Cardiac muscle cell (in vitro differentiated cells and primary cell): ENCODE measurements at regions not wholly inside any gene's neighbourhood (a gene's known extent, or its start where the extent isn't known, plus 50 kb on each side); places are given as distances from the start of the nearest gene placed in this dataset.
"Not testable (repeated sequence)": the region's sequence is repeated elsewhere in the genome, so short reads cannot be mapped to it uniquely, and the experiment has no call there.

Source experiments
- DNase-seq, 2 donors: peaks; one replicate each; pipeline versions ENCODE4 v3.0.0 to v3.0.0-alpha.2; 2010 to 2017; ENCODE audit warnings: low read depth in 1 of 2, low spot score in 1 of 2
- H3K27ac ChIP-seq: fragments of 200-600 bp; sonication (generic); 2 replicates; pipeline ENCODE4 v1.5.1; 2016
- H3K27me3 ChIP-seq: fragments of 200-600 bp; sonication (generic); 2 replicates; pipeline ENCODE4 v1.6.0; 2016; ENCODE audit warnings: control low read depth
- H3K36me3 ChIP-seq: fragments of 200-600 bp; sonication (generic); 2 replicates; pipeline ENCODE4 v1.5.1; 2016; ENCODE audit warnings: control low read depth
- H3K4me1 ChIP-seq: fragments of 200-600 bp; sonication (generic); 2 replicates; pipeline ENCODE4 v1.8.1; 2017; ENCODE audit warnings: low read depth, mild to moderate bottlenecking, mixed run types
- H3K4me3 ChIP-seq: fragments of 200-600 bp; sonication (generic); 2 replicates; pipeline ENCODE4 v1.5.1; 2016; ENCODE audit warnings: mild to moderate bottlenecking
- H3K9me3 ChIP-seq: fragments of 200-600 bp; sonication (generic); 2 replicates; pipeline ENCODE4 v1.5.1; 2017; ENCODE audit warnings: low read depth, mild to moderate bottlenecking, control low read depth
- CTCF ChIP-seq: IDR thresholded peaks from 2 replicates; pipeline ENCODE4 v1.5.1; 2012; ENCODE audit warnings: low read depth, mild to moderate bottlenecking, low read length

- TF ChIP-seq CTCF, result no peak
- no peak overlapping the region for H3K27ac ChIP-seq
- no peaks in the 10 kb centered on the region for H3K4me1 ChIP-seq
- no peak for DNase-seq
- H3K9me3 ChIP-seq, result no peaks in the 10 kb centered on the region
- H3K36me3 ChIP-seq, result no peaks in the 10 kb centered on the region
- H3K27me3 ChIP-seq, result no peaks in the 10 kb centered on the region
- H3K4me3 ChIP-seq, result no peak overlapping the region
Observed at GRCh38 chr6:106858653-106859092, 115.9 kb downstream of the CD24 start.

GRCh38 chr6:106857771-106858652 is 116.5 kb downstream of the CD24 start:
- no peak for DNase-seq
- Histone ChIP-seq H3K27ac (no peak overlapping the region), H3K27me3 (no peaks in the 10 kb centered on the region)

GRCh38 chr6:106857310-106857709 is 117.2 kb downstream of the CD24 start:
- not testable (repeated sequence) for H3K4me1 ChIP-seq, H3K27ac ChIP-seq, H3K27me3 ChIP-seq, H3K4me3 ChIP-seq, DNase-seq, H3K36me3 ChIP-seq, H3K9me3 ChIP-seq

More at GRCh38 chr6:106857771-106858652, 116.5 kb downstream of the CD24 start:
- no peak for TF ChIP-seq CTCF
- H3K36me3 ChIP-seq, result no peaks in the 10 kb centered on the region
- no peaks in the 10 kb centered on the region for H3K9me3 ChIP-seq
- H3K4me3 ChIP-seq, result no peak overlapping the region
- no peaks in the 10 kb centered on the region for H3K4me1 ChIP-seq

- Histone ChIP-seq H3K27me3 (no peaks in the 10 kb centered on the region), H3K4me1 (no peaks in the 10 kb centered on the region), H3K36me3 (no peaks in the 10 kb centered on the region), H3K27ac (no peak overlapping the region), H3K4me3 (no peak overlapping the region), H3K9me3 (no peaks in the 10 kb centered on the region)
- no peak for TF ChIP-seq CTCF
- DNase-seq, result no peak
Observed at GRCh38 chr6:106856227-106856874, 118.2 kb downstream of the CD24 start.

GRCh38 chr6:106855117-106855516 is 119.4 kb downstream of the CD24 start:
- Histone ChIP-seq H3K27me3 (no peaks in the 10 kb centered on the region), H3K4me1 (no peaks in the 10 kb centered on the region), H3K36me3 (no peaks in the 10 kb centered on the region), H3K4me3 (no peak overlapping the region), H3K27ac (no peak overlapping the region), H3K9me3 (no peaks in the 10 kb centered on the region)
- DNase-seq, result no peak
- TF ChIP-seq CTCF, result no peak
